ENCODE measurements at regions not wholly inside any gene's neighbourhood (a gene's known extent, or its start where the extent isn't known, plus 50 kb on each side); places are given as distances from the start of the nearest gene placed in this dataset.

- Histone ChIP-seq H3K36me3 (no peaks in the 10 kb centered on the region), H3K27me3 (peaks cover 0 to 8% (median 0%) of the 10 kb centered on the region in 9 donors)
Observed at GRCh38 chr16:85452364-85453193, 160.5 kb upstream of the GSE1 start.

GRCh38 chr16:85453194-85453678 lies 159.9 kb upstream of the GSE1 start:
- Histone ChIP-seq H3K4me1 (peaks cover 0 to 10% (median 0%) of the 10 kb centered on the region in 12 donors), H3K9me3 (no peaks in the 10 kb centered on the region), H3K36me3 (no peaks in the 10 kb centered on the region), H3K4me3 (no peak overlapping the region), H3K27me3 (peaks cover 0 to 8% (median 0%) of the 10 kb centered on the region in 9 donors), H3K27ac (no peak overlapping the region)
- no peak for ATAC-seq
- WGBS, 4 donors = 85 to 94% (median 89%) methylated on average over 13 to 14 of the region's 14 CpGs
- TF ChIP-seq CTCF (IDR thresholded peaks at IDR 0.05) (no peak), POLR2A (IDR thresholded peaks at IDR 0.05) (no peak)
- no peak for DNase-seq
- intact Hi-C loops (cut with DNase I) = no loop called here

More at GRCh38 chr16:85452364-85453193, 160.5 kb upstream of the GSE1 start:
- intact Hi-C loops (cut with DNase I) = no loop called here
- TF ChIP-seq CTCF (IDR thresholded peaks at IDR 0.05) (no peak), POLR2A (IDR thresholded peaks at IDR 0.05) (no peak)
- Histone ChIP-seq H3K9me3 (no peaks in the 10 kb centered on the region), H3K4me3 (no peak overlapping the region), H3K27ac (no peak overlapping the region), H3K4me1 (peaks cover 0 to 10% (median 0%) of the 10 kb centered on the region in 12 donors)
- DNase-seq (no peak), ATAC-seq (no peak)
- 82 to 95% (median 88%) methylated on average over 15 to 20 of the region's 20 CpGs for WGBS, 4 donors

- H3K4me1 ChIP-seq = peaks cover 0 to 10% (median 0%) of the 10 kb centered on the region in 12 donors
- no peak overlapping the region for H3K4me3 ChIP-seq
- peaks cover 0 to 8% (median 0%) of the 10 kb centered on the region in 9 donors for H3K27me3 ChIP-seq
- H3K9me3 ChIP-seq = no peaks in the 10 kb centered on the region
- no peak for TF ChIP-seq CTCF (IDR thresholded peaks at IDR 0.05)
- TF ChIP-seq POLR2A (IDR thresholded peaks at IDR 0.05) = no peak
- DNase-seq (no peak), ATAC-seq (no peak)
- intact Hi-C loops (cut with DNase I) = no loop called here
- H3K36me3 ChIP-seq = no peaks in the 10 kb centered on the region
- WGBS, 4 donors = 90 to 97% (median 94%) methylated on average over 6 to 10 of the region's 10 CpGs
- no peak overlapping the region for H3K27ac ChIP-seq
Observed at GRCh38 chr16:85453703-85454102, 159.4 kb upstream of the GSE1 start.

GRCh38 chr16:85454171-85454872 lies 158.8 kb upstream of the GSE1 start:
- Histone ChIP-seq H3K27ac (no peak overlapping the region), H3K4me3 (no peak overlapping the region), H3K27me3 (peaks cover 0 to 3% (median 0%) of the 10 kb centered on the region in 9 donors), H3K4me1 (peaks cover 0 to 11% (median under 1%) of the 10 kb centered on the region in 12 donors), H3K9me3 (no peaks in the 10 kb centered on the region), H3K36me3 (no peaks in the 10 kb centered on the region)
- TF ChIP-seq CTCF (IDR thresholded peaks at IDR 0.05) = no peak
- TF ChIP-seq POLR2A (IDR thresholded peaks at IDR 0.05) = no peak
- intact Hi-C loops (cut with DNase I) = no loop called here
- 88 to 92% (median 92%) methylated on average over 19 to 22 of the region's 22 CpGs for WGBS, 4 donors
- DNase-seq = no peak
- ATAC-seq = no peak

All from heart left ventricle (tissue), 16 donors.